ENCODE measurements at regions not wholly inside any gene's neighbourhood (a gene's known extent, or its start where the extent isn't known, plus 50 kb on each side); places are given as distances from the start of the nearest gene placed in this dataset.
"Not testable (repeated sequence)": the region's sequence is repeated elsewhere in the genome, so short reads cannot be mapped to it uniquely, and the experiment has no call there.

- peak; percentile 51 for DNase-seq
Measured at GRCh38 chr15:95025924-95026728, 794.8 kb downstream of the MCTP2 start.

DNA sequence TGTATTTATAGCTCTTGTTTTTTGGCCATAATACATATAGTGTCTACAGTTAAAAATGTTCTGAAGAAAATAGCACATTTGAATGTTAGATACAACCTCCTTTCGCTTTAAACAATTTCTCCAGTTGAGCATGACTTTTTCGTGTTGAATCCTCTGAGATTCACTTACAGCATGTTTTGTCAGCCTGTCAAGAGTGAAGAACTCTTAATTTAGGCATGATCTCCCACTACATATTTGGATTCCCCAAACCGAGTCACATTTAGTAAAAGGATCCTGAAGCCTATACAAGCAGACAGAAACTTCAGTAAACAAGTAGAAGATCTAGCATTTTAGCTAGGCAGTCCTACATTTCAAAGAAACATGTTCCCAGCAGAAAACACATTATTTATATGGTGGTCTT lies 796.6 kb downstream of the MCTP2 start:
- DNase-seq, result no peak

- peak; percentile 31 for DNase-seq
Measured at GRCh38 chr15:95032156-95032555, 800.8 kb downstream of the MCTP2 start.

DNA sequence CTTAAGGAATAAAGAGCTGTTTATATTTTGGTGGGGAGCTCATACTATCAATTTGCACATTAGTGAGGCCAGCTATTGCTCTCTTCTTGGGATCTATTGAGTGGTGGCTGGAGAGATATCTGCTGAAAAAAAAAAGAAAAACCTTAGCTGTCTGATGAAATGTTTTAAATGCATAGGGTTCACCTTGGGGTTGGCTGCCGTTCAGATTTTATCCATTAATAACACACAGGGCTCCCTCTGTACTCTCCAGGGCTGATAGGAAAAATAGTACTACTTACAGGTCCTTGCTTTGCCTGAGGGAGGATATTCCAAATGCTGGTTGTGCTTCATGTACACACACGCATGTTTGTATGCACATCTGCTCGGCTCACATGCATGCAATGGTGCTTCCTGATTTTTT lies 803.7 kb downstream of the MCTP2 start:
- no peak for DNase-seq

DNA sequence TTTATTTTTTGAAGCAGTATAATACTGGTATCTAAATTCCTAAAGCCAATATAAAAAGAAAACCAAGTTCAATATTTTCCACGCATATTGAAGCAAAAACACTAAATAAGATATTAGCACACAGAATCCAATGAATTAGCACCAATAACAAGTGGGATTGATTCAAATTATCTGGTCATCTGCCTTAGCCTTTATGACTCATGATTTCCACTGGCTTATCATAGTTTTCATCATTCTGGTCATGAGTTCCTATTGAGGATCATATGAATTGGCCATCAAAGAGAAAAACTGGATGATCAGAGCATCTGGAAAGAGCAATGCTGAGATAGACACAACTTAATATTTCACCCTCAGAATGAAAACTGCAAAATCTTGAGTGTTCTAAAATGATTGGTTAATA lies 809.9 kb downstream of the MCTP2 start:
- no peak for DNase-seq

DNA sequence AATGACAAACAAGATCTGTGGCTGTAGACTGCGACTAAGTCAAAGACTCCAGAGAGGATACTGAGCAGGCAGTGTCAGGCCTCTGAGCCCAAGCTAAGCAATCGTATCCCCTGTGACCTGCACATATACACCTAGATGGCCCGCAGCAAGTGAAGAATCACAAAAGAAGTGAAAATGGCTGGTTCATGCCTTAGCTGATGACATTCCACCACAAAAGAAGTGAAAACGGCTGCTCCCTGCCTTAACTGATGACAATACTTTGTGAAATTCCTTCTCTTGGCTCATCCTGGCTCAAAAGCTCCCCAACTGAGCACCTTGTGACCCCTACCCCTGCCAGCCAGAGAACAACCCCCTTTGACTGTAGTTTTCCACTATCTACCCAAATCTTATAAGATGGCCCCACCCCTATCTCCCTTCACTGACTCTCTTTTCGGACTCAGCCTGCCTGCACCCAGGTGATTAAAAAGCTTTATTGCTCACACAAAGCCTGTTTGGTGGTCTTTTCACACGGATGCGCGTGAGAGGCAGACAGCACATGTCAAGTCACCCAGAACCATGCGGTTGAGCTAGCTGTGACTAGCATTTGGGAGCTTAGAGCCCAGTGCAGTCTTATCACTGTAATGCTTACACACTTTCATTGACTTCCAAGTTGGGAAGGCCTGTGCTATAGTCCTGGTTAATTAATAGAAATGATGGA lies 812.0 kb downstream of the MCTP2 start:
- DNase-seq, result not testable (repeated sequence)

DNA sequence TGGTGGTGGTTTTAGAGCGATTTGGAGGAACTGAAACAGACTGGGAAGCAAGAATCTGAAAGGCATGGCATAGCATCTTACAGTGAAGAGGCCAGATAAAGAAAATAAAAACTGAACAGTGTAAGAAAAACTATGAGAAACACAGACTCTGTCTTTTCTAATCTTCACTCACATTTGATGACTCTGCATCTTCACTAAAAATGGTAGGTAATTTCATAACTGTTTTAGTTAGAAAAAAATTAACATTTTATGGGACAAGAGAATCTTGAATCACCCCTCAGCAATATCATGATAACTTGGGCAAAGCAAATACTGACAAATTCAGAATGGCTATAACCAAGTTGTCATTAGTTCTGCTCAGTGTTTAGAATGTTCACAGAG lies 812.6 kb downstream of the MCTP2 start:
- no peak for DNase-seq

GRCh38 chr15:95044745-95045417 lies 813.5 kb downstream of the MCTP2 start:
- DNase-seq, result no peak

- DNase-seq, result no peak
Measured at GRCh38 chr15:95051861-95052260, 820.5 kb downstream of the MCTP2 start.

GRCh38 chr15:95059346-95059905 lies 828.1 kb downstream of the MCTP2 start:
- DNase-seq, result peak; percentile 14

DNA sequence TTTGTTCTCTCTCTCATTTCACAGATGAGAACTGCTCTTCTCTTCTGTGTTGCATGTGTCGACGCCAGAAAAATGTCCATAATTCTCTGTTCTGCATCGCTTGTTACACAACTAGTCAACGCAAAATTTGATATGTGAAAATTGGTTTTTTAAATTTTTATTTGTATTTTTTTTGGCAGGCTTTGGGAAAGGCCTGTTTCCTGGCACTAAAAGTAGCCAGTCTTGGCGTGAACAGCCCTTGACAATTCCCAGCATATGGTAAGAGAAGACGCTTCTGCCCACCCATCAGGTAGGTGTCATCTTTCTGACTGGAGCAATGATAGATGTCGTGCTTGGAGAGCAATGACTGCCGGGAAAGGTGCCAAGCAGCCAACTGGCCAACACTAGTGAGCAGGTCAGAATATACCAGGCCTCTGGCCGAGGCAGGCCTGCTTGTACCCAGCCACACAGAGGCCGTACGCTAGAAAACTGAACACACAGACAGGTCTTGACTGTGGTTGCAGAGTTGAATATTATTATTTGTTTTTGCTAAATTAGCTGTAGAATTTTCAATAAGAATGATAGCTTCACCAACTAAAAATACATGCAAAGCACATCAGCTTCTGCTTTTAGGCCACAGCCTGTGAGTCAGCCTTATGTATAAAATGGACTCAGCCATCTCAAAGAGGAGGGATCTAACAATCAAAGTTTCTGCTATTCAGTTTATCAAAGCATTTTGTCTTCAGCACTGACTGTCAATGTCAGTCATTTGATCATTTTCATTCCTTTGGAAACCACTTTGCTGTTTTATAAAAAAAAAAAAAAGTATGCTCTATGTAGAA lies 837.5 kb downstream of the MCTP2 start:
- no peak for DNase-seq

DNA sequence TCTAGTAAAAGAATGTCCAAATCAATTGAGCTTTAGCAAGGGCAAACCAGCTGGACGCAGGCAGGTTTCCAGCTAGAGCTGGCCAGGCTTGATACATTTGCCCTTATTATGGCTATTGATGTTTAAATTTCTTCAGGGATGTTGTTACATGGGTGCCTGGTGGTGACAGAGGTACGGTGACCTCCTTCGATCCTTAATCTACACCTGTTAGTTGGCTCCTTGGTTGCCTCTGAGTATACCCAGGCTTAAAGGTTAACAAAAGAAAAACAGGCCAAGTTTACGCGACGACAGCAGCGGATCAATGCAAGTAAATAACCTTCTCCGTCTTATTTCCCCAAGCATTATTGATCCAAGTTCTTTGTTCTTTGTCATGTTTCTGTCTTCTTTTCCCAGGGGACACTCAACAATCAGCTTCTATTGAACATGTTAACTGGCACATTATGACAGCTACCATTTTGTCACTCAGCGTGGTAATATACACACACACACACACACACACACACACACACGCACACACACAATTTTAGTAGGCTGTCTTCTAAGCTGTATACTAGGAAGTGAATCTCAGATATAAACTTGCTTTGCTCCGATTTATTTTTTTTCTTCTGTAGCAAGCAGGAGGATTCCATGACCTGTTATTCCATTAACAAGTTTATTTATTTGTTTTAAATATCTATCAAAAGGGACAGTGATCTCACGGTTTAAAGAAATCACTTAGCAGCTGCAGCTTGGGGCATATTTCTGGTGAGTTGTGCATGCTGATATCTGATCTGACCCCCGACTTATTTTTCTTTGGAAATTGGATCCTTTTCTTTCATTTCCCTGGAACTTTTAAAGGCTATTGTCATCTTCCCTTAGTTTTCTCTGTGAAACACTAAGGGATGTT lies 844.7 kb downstream of the MCTP2 start:
- DNase-seq, result no peak

- DNase-seq, result no peak
Measured at GRCh38 chr15:95076678-95076990, 845.3 kb downstream of the MCTP2 start.

DNA sequence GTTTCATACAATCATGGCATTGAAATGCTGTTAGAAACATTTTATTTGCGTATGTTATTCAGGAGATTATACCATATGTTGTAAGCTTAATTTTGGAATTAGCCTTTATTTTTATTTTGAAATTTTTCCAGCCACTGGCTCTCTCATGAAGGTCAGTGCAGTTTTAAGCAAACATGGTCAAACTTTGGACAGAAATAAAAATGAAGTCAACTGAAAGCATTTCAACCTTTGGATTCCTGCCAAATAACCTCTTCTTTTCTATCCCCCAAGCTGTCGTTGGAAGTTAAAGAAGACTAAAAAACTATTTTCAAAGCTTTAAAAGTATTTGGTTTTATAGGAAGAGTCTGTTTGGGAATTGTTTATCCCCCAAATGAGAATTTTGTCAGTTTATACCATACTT lies 846.6 kb downstream of the MCTP2 start:
- no peak for DNase-seq

DNA sequence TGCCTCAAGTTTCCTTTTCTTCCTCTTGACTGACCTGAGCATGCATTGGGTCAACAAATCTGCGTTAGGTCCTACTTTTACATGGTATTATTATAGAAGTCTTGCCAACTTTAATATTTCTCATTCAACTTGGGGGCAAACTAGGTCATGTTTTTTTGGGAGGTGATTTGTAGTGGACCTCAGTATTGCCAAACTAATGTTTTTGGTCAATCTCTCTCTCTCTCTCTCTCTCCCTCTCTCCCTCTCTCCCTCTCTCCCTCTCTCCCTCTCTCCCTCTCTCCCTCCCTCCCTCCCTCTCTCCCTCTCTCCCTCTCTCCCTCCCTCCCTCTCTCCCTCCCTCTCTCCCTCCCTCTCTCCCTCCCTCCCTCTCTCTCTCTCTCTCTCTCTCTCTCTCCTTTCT lies 848.9 kb downstream of the MCTP2 start:
- DNase-seq, result not testable (repeated sequence)

DNA sequence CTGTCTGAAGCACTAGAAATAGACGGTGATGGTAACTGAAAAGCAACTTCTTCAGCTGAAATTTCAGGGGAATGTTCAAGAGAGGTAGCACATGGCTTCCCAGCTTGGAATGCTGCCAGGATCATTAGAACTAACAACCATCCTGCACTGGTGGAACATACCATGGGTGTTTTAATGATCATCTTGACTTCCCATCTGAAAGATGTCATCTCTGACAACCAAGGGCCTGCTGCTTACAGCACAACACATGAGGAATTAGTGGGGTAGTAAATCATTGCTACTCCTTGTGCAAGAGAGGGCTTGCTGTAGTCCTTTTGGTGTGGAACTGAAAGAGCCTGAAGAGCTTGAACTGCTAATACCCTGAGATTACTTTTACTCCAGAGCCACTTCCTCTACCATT lies 853.7 kb downstream of the MCTP2 start:
- no peak for DNase-seq

DNA sequence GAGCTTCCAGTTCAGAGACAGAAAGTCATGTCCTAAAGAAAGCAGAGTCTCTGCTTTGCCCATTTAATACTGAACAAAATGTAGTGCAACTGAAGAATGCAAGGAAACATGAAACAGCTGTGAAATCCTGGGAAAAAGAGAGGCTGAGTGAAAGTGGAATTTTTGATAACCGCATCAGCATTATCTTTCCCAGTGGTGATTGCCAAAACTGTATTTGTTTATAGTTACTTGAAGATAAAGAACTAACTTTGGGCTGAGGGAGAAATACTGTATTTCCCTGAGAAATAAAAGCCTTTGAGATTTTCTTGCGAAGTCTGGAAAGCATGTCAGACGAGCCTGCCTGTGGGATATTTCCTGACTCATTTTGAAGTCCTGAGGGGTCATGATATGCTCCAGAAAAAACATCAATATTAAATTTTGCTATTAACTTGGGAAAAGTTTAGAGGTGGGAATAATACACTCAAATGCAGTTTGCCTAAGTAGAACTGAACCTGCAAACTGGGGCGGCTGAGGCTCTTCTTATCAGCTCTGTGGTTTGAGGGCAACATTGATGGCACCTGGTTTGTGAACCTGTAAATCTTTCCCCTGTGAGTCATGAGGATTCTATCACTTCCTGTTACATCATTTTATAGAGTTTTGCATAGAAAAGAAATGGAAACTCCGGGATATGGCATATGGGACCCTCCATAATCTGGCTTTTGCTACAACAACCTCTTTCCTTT lies 855.3 kb downstream of the MCTP2 start:
- DNase-seq, result no peak

- DNase-seq, result no peak
Measured at GRCh38 chr15:95087253-95087609, 855.9 kb downstream of the MCTP2 start.

DNA sequence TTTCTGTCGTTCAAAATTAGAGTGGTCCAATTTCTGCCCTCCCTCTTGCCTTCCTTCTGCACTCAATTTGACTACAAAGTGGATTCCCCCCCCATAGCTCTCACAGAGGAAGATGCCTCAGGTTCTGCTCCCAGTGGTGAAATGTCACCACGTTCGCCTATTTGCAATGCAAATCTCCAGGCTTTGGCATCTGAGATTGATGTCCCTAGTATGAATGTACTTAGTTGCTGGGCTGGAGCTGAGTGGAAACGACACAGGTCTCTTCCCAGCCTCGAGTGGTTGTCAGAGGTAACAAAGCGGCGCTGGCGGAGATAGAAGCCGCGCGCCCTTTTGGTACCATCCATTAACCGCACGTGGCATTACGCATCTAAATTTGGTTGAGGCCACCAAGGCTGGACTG lies 860.1 kb downstream of the MCTP2 start:
- no peak for DNase-seq

DNA sequence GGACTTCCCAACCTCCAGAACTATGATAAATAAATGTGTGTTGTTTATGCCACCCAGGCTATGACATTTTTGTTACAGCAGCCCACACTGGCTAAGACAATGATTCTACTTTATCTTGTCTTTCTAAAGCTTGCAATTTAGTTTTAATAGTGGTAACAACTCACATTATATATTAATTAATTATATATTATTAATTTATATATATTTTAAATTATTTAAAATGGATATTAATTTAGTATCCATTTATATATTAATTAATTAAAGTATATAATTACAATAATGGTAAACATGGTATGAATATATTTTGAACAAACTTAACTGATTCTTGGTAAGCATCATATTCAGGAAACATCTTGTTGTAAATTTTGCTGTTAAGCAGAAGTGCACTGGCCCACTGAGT lies 863.9 kb downstream of the MCTP2 start:
- DNase-seq, result no peak

DNA sequence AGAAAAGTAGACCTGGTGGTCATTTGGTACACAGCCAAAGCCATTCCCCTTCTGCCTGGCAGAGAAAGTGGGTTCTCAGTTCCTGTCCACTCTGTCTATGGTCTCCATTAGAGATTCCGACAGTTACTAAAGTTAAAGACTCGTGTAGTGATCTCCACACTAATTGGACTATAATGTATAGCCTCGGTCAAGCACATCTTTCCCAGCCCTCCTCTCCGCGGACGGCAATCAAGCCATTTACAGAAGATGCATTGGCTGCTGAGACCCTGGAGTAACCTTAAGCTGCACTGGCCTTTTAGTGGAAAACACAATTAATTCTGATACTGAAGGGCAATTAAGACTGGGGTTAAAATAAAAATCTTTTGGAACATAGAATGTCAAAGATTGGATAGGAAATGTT lies 865.3 kb downstream of the MCTP2 start:
- no peak for DNase-seq
